B cell (primary cell): ENCODE measurements at regions not wholly inside any gene's neighbourhood (a gene's known extent, or its start where the extent isn't known, plus 50 kb on each side); places are given as distances from the start of the nearest gene placed in this dataset.

Experiments used
- ATAC-seq: fragments of 200-7000 bp; cut with Tn5 transposase; one replicate; pipeline ENCODE4 v1.10.0; 2021; ENCODE audit warnings: low read depth, mild to moderate bottlenecking, moderate number of reproducible peaks, moderate library complexity
- CTCF ChIA-PET: fragments of 350-600 bp; sonication (Branson Sonifier 250); formaldehyde crosslinking; loops from one replicate; lab custom pipeline; 2021; ENCODE audit warnings: antibody characterized with exemption, inconsistent platforms; lab: Charles Lee
- POLR2A ChIA-PET: fragments of 350-600 bp; sonication (Branson Sonifier 250); formaldehyde crosslinking; loops from one replicate; lab custom pipeline; 2021; ENCODE audit warnings: antibody characterized with exemption; lab: Charles Lee
- DNase-seq: peaks from one replicate; pipeline ENCODE4 v3.0.0; 2013
- H2AFZ ChIP-seq: 2 replicates; pipeline ENCODE4 v1.6.1; 2012; ENCODE audit warnings: mild to moderate bottlenecking, low read depth, low read length; ENCODE audit not compliant: insufficient read depth, poor library complexity, severe bottlenecking
- H3K27ac ChIP-seq, 2 donors: 1 replicate in 1 of 2; 2 replicates in 1 of 2; pipeline ENCODE4 v1.5.1; 2012 to 2013; ENCODE audit warnings: low read length in 2 of 2, mild to moderate bottlenecking in 2 of 2, moderate library complexity in 1 of 2
- H3K27me3 ChIP-seq, 4 experiments: fragments of 200-600 bp in 1 of 4; sonication (generic) in 1 of 4; replicated peaks in 1 of 4; 1 replicate in 2 of 4; 2 replicates in 2 of 4; pipeline versions ENCODE4 v1.6.1 to v1.7.0; 2013 to 2016; ENCODE audit warnings: low read length in 3 of 4, mild to moderate bottlenecking in 2 of 4, mixed read lengths in 1 of 4, moderate library complexity in 1 of 4; ENCODE audit not compliant: insufficient read depth in 4 of 4, control insufficient read depth in 3 of 4; ENCODE audit errors: control extremely low read depth in 1 of 4
- H3K36me3 ChIP-seq, 2 experiments: replicated peaks in 1 of 2; 1 replicate in 1 of 2; 2 replicates in 1 of 2; pipeline versions ENCODE4 v1.6.1 to v1.7.1; 2013; ENCODE audit warnings: low read length in 1 of 2; ENCODE audit not compliant: insufficient read depth in 2 of 2, control insufficient read depth in 1 of 2; ENCODE audit errors: control extremely low read depth in 1 of 2, extremely low read depth in 1 of 2
- H3K4me1 ChIP-seq, 2 donors: fragments of 200-600 bp in 1 of 2; sonication (generic) in 1 of 2; 1 replicate in 1 of 2; 2 replicates in 1 of 2; pipeline versions ENCODE4 v1.5.1 to v1.6.1; 2013 to 2017; ENCODE audit warnings: low read length in 2 of 2; ENCODE audit not compliant: control insufficient read depth in 2 of 2, insufficient read depth in 2 of 2
- H3K4me2 ChIP-seq: replicated peaks from 2 replicates; pipeline ENCODE3; 2012; ENCODE audit warnings: mild to moderate bottlenecking, low read depth, low read length; ENCODE audit not compliant: poor library complexity, severe bottlenecking
- H3K4me3 ChIP-seq, 5 experiments: fragments of 200-600 bp in 1 of 5; sonication (generic) in 1 of 5; 1 replicate in 3 of 5; 2 replicates in 2 of 5; pipeline versions ENCODE4 v1.5.1 to v1.7.0; 2011 to 2016; ENCODE audit warnings: low read length in 4 of 5, mild to moderate bottlenecking in 4 of 5, low read depth in 2 of 5, control low read depth in 1 of 5, moderate library complexity in 1 of 5; ENCODE audit not compliant: insufficient read depth in 1 of 5; ENCODE audit errors: control extremely low read depth in 1 of 5, extremely low read depth in 1 of 5
- H3K79me2 ChIP-seq: fragments of 200-600 bp; sonication (generic); one replicate; pipeline ENCODE4 v1.6.0; 2016; ENCODE audit warnings: low read length; ENCODE audit not compliant: control insufficient read depth, insufficient read depth
- H3K9ac ChIP-seq: fragments of 200-600 bp; sonication (generic); 2 replicates; pipeline ENCODE4 v1.6.1; 2017; ENCODE audit warnings: mild to moderate bottlenecking, low read length, moderate library complexity
- H3K9me3 ChIP-seq, 3 donors: one replicate each; pipeline versions ENCODE4 v1.6.1 to v1.7.1; 2013; ENCODE audit warnings: low read length in 2 of 3; ENCODE audit not compliant: control insufficient read depth in 2 of 3, insufficient read depth in 1 of 3; ENCODE audit errors: control extremely low read depth in 1 of 3
- H4K20me1 ChIP-seq: 2 replicates; pipeline ENCODE4 v1.6.0; 2012; ENCODE audit warnings: mild to moderate bottlenecking, low read length; ENCODE audit not compliant: insufficient read depth, control insufficient read depth, poor library complexity, severe bottlenecking
- H3K27ac Mint-ChIP-seq: one replicate; pipeline ENCODE4 v1.8.0; 2021; ENCODE audit warnings: mixed read lengths
- H3K27me3 Mint-ChIP-seq: one replicate; pipeline ENCODE4 v1.8.0; 2021; ENCODE audit warnings: mixed read lengths
- H3K4me1 Mint-ChIP-seq: one replicate; pipeline ENCODE4 v1.8.0; 2021; ENCODE audit warnings: mixed read lengths
- H3K4me3 Mint-ChIP-seq: one replicate; pipeline ENCODE4 v1.8.0; 2021; ENCODE audit warnings: mixed read lengths
- H3K9me3 Mint-ChIP-seq: one replicate; pipeline ENCODE4 v1.8.0; 2022; ENCODE audit warnings: mixed read lengths; ENCODE audit not compliant: insufficient read depth
- EZH2 ChIP-seq: IDR thresholded peaks from 2 replicates; pipeline ENCODE4 v1.6.1; 2012; ENCODE audit warnings: borderline replicate concordance, low read depth, mild to moderate bottlenecking, moderate library complexity, low read length; ENCODE audit not compliant: insufficient read depth, poor library complexity, severe bottlenecking
- WGBS: methylation state at CpG from one replicate; pipeline ENCODE4 v1.1.5; 2013; ENCODE audit warnings: missing lambda C conversion rate; ENCODE audit not compliant: insufficient coverage; 5-methylcytosine and 5-hydroxymethylcytosine counted together
- intact Hi-C: fragments of 100-400 bp; cut with micrococcal nuclease; formaldehyde crosslinking; loops from one replicate; pipeline ENCODE4 v1.10.0; 2022
- TF ChIP-seq, protein P1 (sequence below): fragments of 200-600 bp; IDR thresholded peaks from one replicate; pipeline ENCODE4 v1.8.0; 2022; ENCODE audit warnings: antibody characterized with exemption, mild to moderate bottlenecking

DNA sequence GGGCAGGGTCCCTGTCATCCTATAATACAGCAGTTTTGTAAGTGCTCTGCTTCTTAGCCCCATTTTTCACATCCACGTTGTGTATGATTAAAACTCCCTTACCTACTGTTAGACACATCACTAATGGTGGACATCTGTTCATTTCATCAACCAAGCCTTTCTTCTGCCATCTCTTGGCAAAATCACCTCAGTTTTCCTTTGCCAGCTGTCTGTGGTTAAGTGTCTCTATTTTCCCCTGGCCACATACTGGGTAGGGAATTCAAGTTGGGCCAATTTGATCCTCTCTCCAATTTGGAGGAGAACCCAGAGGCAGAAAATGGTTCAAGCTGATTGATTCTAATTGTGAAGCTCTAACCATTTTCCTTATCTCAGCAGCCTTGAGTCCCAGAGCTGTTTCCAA is 436.1 kb downstream of the PCDH7 start:
- Histone ChIP-seq H3K9me3 (peaks cover 0 to 1% (median 0%) of the 10 kb centered on the region in 3 donors), H3K27me3 (no peaks in the 10 kb centered on the region), H3K27ac (no peak overlapping the region), H4K20me1 (no peaks in the 10 kb centered on the region), H2AFZ (no peak overlapping the region), H3K36me3 (no peaks in the 10 kb centered on the region), H3K9ac (no peak overlapping the region), H3K4me1 (no peaks in the 10 kb centered on the region), H3K4me2 (no peak overlapping the region), H3K79me2 (no peaks in the 10 kb centered on the region), H3K4me3 (no peak overlapping the region)
- WGBS: no CpG with 5 or more reads among the region's 1 CpG
- POLR2A ChIA-PET: no interaction called here
- H3K27ac Mint-ChIP-seq: no peak overlapping the region
- TF ChIP-seq EZH2: no peak
- TF ChIP-seq, protein P1, sequence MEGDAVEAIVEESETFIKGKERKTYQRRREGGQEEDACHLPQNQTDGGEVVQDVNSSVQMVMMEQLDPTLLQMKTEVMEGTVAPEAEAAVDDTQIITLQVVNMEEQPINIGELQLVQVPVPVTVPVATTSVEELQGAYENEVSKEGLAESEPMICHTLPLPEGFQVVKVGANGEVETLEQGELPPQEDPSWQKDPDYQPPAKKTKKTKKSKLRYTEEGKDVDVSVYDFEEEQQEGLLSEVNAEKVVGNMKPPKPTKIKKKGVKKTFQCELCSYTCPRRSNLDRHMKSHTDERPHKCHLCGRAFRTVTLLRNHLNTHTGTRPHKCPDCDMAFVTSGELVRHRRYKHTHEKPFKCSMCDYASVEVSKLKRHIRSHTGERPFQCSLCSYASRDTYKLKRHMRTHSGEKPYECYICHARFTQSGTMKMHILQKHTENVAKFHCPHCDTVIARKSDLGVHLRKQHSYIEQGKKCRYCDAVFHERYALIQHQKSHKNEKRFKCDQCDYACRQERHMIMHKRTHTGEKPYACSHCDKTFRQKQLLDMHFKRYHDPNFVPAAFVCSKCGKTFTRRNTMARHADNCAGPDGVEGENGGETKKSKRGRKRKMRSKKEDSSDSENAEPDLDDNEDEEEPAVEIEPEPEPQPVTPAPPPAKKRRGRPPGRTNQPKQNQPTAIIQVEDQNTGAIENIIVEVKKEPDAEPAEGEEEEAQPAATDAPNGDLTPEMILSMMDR: no peak
- no peak overlapping the region for H3K4me3 Mint-ChIP-seq
- no peak for ATAC-seq
- intact Hi-C loops: no loop called here
- no peaks in the 10 kb centered on the region for H3K9me3 Mint-ChIP-seq
- no peak for DNase-seq
- no peaks in the 10 kb centered on the region for H3K27me3 Mint-ChIP-seq
- H3K4me1 Mint-ChIP-seq: no peaks in the 10 kb centered on the region
- CTCF ChIA-PET: no interaction called here

DNA sequence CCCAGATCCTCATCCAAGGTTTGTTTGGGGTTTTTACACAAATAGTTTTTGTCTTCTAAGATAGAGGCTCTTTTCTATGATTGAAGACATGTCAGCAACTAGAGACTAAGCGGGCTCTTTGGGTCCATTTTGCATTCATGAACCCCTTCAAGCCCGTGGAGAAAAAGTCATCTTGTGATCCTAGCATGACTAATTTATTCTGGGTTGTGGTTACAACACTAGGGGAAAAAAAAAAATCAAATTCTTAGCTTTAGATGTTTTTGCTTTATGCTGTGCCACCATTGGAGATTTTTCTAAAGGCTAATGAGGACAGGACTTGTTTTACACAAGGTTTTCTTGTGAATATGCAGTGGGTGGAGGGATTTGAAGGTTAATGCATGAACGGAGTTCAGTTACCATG is 440.0 kb downstream of the PCDH7 start:
- ATAC-seq: no peak
- Histone ChIP-seq H3K36me3 (no peaks in the 10 kb centered on the region), H3K9me3 (no peaks in the 10 kb centered on the region), H4K20me1 (no peaks in the 10 kb centered on the region), H3K4me3 (no peak overlapping the region), H3K9ac (no peak overlapping the region), H3K27me3 (no peaks in the 10 kb centered on the region), H3K4me1 (no peaks in the 10 kb centered on the region), H3K27ac (no peak overlapping the region), H3K79me2 (no peaks in the 10 kb centered on the region), H2AFZ (no peak overlapping the region), H3K4me2 (no peak overlapping the region)
- ChIA-PET CTCF (no interaction called here), POLR2A (no interaction called here)
- Mint-ChIP-seq H3K27me3 (no peaks in the 10 kb centered on the region), H3K9me3 (no peaks in the 10 kb centered on the region), H3K4me3 (no peak overlapping the region), H3K4me1 (no peaks in the 10 kb centered on the region), H3K27ac (no peak overlapping the region)
- TF ChIP-seq, protein P1: no peak
- TF ChIP-seq EZH2: no peak
- WGBS: 67% methylated on average over 1 of the region's 3 CpGs
- DNase-seq: no peak
- intact Hi-C loops: no loop called here
